Keratinocyte (primary cell): ENCODE measurements at regions not wholly inside any gene's neighbourhood (a gene's known extent, or its start where the extent isn't known, plus 50 kb on each side); places are given as distances from the start of the nearest gene placed in this dataset.

Source experiments
- DNase-seq: peaks from one replicate; pipeline ENCODE4 v3.0.0-alpha.2; 2011; ENCODE audit warnings: low read depth, missing footprints, low spot score
- FAIRE-seq: peaks from 2 replicates; lab custom pipeline; 2011; peaks lifted over from hg19 to GRCh38; lab: Jason Lieb, UNC
- H2AFZ ChIP-seq: 2 replicates; pipeline ENCODE4 v1.6.0; 2012; ENCODE audit warnings: low read length, control low read depth, inconsistent platforms; ENCODE audit not compliant: control insufficient read depth
- H3K27ac ChIP-seq: 2 replicates; pipeline ENCODE4 v1.5.1; 2011; ENCODE audit warnings: low read length; ENCODE audit not compliant: control insufficient read depth, insufficient read depth
- H3K27me3 ChIP-seq: 3 replicates; pipeline ENCODE4 v1.6.0; 2011; ENCODE audit warnings: low read length; ENCODE audit not compliant: control insufficient read depth, insufficient read depth; ENCODE audit errors: extremely low read depth
- H3K36me3 ChIP-seq, 2 experiments: 2 replicates in 1 of 2; 3 replicates in 1 of 2; pipeline ENCODE4 v1.5.1; 2011; ENCODE audit warnings: low read length in 2 of 2, mild to moderate bottlenecking in 1 of 2; ENCODE audit not compliant: control insufficient read depth in 2 of 2, insufficient read depth in 2 of 2; ENCODE audit errors: extremely low read depth in 1 of 2
- H3K4me1 ChIP-seq: 3 replicates; pipeline ENCODE4 v1.5.1; 2011; ENCODE audit warnings: low read length; ENCODE audit not compliant: control insufficient read depth, insufficient read depth; ENCODE audit errors: extremely low read depth
- H3K4me2 ChIP-seq: 3 replicates; pipeline ENCODE4 v1.6.0; 2011; ENCODE audit warnings: low read depth, low read length; ENCODE audit not compliant: control insufficient read depth, insufficient read depth; ENCODE audit errors: extremely low read depth
- H3K4me3 ChIP-seq, 3 experiments: fragments of 200-600 bp in 1 of 3; sonication (generic) in 1 of 3; 2 replicates in 2 of 3; 3 replicates in 1 of 3; pipeline ENCODE4 v1.5.1; 2011 to 2016; ENCODE audit warnings: low read length in 3 of 3, mild to moderate bottlenecking in 3 of 3, control low read depth in 2 of 3, inconsistent platforms in 1 of 3, low read depth in 1 of 3, mixed read lengths in 1 of 3, mixed run types in 1 of 3, moderate library complexity in 1 of 3; ENCODE audit not compliant: control insufficient read depth in 2 of 3, insufficient read depth in 2 of 3; ENCODE audit errors: extremely low read depth in 1 of 3
- H3K79me2 ChIP-seq: 2 replicates; pipeline ENCODE4 v1.6.0; 2012; ENCODE audit warnings: low read length; ENCODE audit not compliant: control insufficient read depth, insufficient read depth
- H3K9ac ChIP-seq: 3 replicates; pipeline ENCODE4 v1.6.0; 2011; ENCODE audit warnings: low read length; ENCODE audit not compliant: control insufficient read depth, insufficient read depth; ENCODE audit errors: extremely low read depth
- H3K9me1 ChIP-seq: 3 replicates; pipeline ENCODE4 v1.6.0; 2011; ENCODE audit warnings: low read length; ENCODE audit not compliant: control insufficient read depth, insufficient read depth; ENCODE audit errors: extremely low read depth
- H3K9me3 ChIP-seq: 2 replicates; pipeline ENCODE4 v1.5.1; 2012; ENCODE audit warnings: low read depth, low read length; ENCODE audit not compliant: control insufficient read depth
- H4K20me1 ChIP-seq: 3 replicates; pipeline ENCODE4 v1.6.0; 2011; ENCODE audit warnings: low read length; ENCODE audit not compliant: control insufficient read depth, insufficient read depth; ENCODE audit errors: extremely low read depth
- EZH2 ChIP-seq: IDR thresholded peaks from one replicate; pipeline ENCODE4 v1.6.1; 2012; ENCODE audit warnings: inconsistent platforms, mild to moderate bottlenecking, low read length, moderate library complexity
- dilution Hi-C: fragments of 300-500 bp; cut with MboI; formaldehyde crosslinking; loops from one replicate; pipeline ENCODE4 v1.7.0; 2020; ENCODE audit warnings: low sequenced_read_pairs; ENCODE audit not compliant: extremely low pct_ligation_motif_present
- TF ChIP-seq, protein P1 (sequence below), 3 experiments: IDR thresholded peaks in 1 of 3; conservative IDR thresholded peaks in 1 of 3; optimal IDR thresholded peaks in 1 of 3; 2 replicates in 2 of 3; 3 replicates in 1 of 3; pipeline versions ENCODE3 to v1.5.1; 2011; ENCODE audit warnings: low read length in 3 of 3, mild to moderate bottlenecking in 3 of 3, moderate library complexity in 2 of 3, control low read depth in 1 of 3, inconsistent platforms in 1 of 3; ENCODE audit not compliant: insufficient read depth in 2 of 3; ENCODE audit errors: extremely low read depth in 1 of 3

DNA sequence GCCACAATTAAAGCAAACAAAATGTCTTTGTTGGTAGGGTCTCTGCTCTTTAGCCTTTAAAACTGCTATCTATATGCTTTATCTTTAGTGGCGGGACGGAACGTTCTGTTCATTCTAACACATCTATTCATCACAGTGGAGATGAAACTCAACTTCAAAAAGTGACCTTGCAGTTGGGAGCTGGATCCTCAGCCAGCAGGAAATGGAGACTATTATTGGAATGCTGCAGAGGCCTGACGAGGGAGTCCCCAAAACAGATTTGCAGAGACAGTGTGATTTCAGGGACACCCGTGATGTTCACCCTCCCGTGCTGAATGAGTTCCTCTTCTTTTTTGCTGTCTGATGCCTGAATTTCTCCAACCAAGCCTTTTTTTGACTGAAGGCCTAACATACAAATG, 306.0 kb upstream of the SHH start:
- FAIRE-seq (no peak), DNase-seq (no peak)
- TF ChIP-seq, protein P1, sequence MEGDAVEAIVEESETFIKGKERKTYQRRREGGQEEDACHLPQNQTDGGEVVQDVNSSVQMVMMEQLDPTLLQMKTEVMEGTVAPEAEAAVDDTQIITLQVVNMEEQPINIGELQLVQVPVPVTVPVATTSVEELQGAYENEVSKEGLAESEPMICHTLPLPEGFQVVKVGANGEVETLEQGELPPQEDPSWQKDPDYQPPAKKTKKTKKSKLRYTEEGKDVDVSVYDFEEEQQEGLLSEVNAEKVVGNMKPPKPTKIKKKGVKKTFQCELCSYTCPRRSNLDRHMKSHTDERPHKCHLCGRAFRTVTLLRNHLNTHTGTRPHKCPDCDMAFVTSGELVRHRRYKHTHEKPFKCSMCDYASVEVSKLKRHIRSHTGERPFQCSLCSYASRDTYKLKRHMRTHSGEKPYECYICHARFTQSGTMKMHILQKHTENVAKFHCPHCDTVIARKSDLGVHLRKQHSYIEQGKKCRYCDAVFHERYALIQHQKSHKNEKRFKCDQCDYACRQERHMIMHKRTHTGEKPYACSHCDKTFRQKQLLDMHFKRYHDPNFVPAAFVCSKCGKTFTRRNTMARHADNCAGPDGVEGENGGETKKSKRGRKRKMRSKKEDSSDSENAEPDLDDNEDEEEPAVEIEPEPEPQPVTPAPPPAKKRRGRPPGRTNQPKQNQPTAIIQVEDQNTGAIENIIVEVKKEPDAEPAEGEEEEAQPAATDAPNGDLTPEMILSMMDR (optimal IDR thresholded peaks at IDR 0.05 in 1 of 3, IDR thresholded peaks at IDR 0.05 in 1 of 3, conservative IDR thresholded peaks at IDR 0.05 in 1 of 3; ENCODE audit: extremely low read depth in 1 of 3, insufficient read depth in 2 of 3, low read length in 3 of 3), result no peak
- TF ChIP-seq EZH2, result no peak
- H3K27ac ChIP-seq, result no peak overlapping the region
- dilution Hi-C loops, result no loop called here
- H4K20me1 ChIP-seq, result no peaks in the 10 kb centered on the region
- no peak overlapping the region for H3K9ac ChIP-seq
- H3K9me3 ChIP-seq, result peaks cover 5% of the 10 kb centered on the region
- no peaks in the 10 kb centered on the region for H3K27me3 ChIP-seq
- H3K4me3 ChIP-seq, result no peak overlapping the region
- H2AFZ ChIP-seq, result no peak overlapping the region
- H3K4me2 ChIP-seq, result no peak overlapping the region
- no peaks in the 10 kb centered on the region for H3K9me1 ChIP-seq
- H3K79me2 ChIP-seq, result no peaks in the 10 kb centered on the region
- H3K36me3 ChIP-seq, result no peaks in the 10 kb centered on the region
- H3K4me1 ChIP-seq, result no peaks in the 10 kb centered on the region

DNA sequence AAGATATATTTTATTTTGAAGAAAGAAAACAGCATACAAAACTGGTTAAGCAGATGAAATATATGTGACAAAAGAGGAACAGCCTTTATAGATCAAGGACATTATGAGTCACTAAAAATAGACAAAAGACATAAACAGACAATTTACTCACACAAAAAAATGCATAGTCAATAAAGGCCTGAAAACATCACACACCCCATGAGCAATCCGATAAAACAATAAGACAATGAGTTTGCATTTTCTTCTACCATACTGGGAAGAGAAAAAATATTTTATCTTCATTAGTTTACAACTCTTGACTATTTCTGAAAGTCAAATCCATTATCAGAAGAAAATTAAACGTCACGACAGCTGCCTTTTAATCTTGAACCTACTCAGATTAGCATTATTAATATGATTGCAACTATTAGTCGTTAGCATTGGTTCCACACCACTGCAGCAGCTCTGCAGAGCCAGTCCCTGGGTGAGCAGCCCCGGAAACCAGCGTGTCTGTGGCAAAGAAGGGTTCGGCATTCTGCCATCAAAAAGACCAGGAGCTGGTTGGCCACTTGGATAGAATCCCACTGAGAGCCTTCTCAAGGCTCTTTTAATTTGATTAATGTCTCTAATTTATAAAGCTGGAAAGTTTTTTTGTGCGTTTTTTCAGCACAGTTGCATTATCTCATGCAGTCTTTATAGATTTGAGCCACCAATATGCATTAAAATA, 305.4 kb upstream of the SHH start:
- H3K4me2 ChIP-seq, result no peak overlapping the region
- no peak for DNase-seq
- no peak for TF ChIP-seq EZH2
- TF ChIP-seq, protein P1 (optimal IDR thresholded peaks at IDR 0.05 in 1 of 3, IDR thresholded peaks at IDR 0.05 in 1 of 3, conservative IDR thresholded peaks at IDR 0.05 in 1 of 3; ENCODE audit: extremely low read depth in 1 of 3, insufficient read depth in 2 of 3, low read length in 3 of 3), result no peak

More for the DNA sequence above, 305.4 kb upstream of the SHH start:
- Histone ChIP-seq H3K9ac (no peak overlapping the region), H3K36me3 (no peaks in the 10 kb centered on the region), H3K9me1 (no peaks in the 10 kb centered on the region), H2AFZ (no peak overlapping the region), H3K27ac (no peak overlapping the region), H3K79me2 (no peaks in the 10 kb centered on the region), H3K4me3 (no peak overlapping the region), H4K20me1 (no peaks in the 10 kb centered on the region), H3K9me3 (peaks cover 4% of the 10 kb centered on the region), H3K4me1 (no peaks in the 10 kb centered on the region), H3K27me3 (no peaks in the 10 kb centered on the region)
- dilution Hi-C loops, result no loop called here
- FAIRE-seq, result no peak
